DND-41 (cell line): ENCODE measurements at regions not wholly inside any gene's neighbourhood (a gene's known extent, or its start where the extent isn't known, plus 50 kb on each side); places are given as distances from the start of the nearest gene placed in this dataset.

Experiments used
- ATAC-seq: fragments of 200-7000 bp; cut with Tn5 transposase; 3 replicates; pipeline ENCODE4 v1.9.1; 2021; ENCODE audit warnings: low read depth; ENCODE audit not compliant: insufficient read depth
- DNase-seq: peaks from one replicate; pipeline ENCODE4 v3.0.0-alpha.2; 2020
- H2AFZ ChIP-seq: 2 replicates; pipeline ENCODE4 v1.6.0; 2012; ENCODE audit warnings: low read depth, low read length
- H3K27ac ChIP-seq: 2 replicates; pipeline ENCODE4 v1.5.1; 2012; ENCODE audit warnings: low read length, inconsistent platforms
- H3K27me3 ChIP-seq: fragments of 200-600 bp; sonication (generic); 2 replicates; pipeline ENCODE4 v1.6.0; 2012; ENCODE audit warnings: low read length, mild to moderate bottlenecking, inconsistent platforms; ENCODE audit not compliant: insufficient read depth, poor library complexity
- H3K36me3 ChIP-seq: 2 replicates; pipeline ENCODE4 v1.5.1; 2012; ENCODE audit warnings: low read length, inconsistent platforms; ENCODE audit not compliant: insufficient read depth
- H3K4me1 ChIP-seq: 2 replicates; pipeline ENCODE4 v1.5.1; 2012; ENCODE audit warnings: mild to moderate bottlenecking, low read length; ENCODE audit not compliant: insufficient read depth
- H3K4me2 ChIP-seq: 2 replicates; pipeline ENCODE4 v1.6.0; 2012; ENCODE audit warnings: mild to moderate bottlenecking, moderate library complexity, low read length, inconsistent platforms; ENCODE audit not compliant: insufficient read depth
- H3K4me3 ChIP-seq, 2 experiments: fragments of 200-600 bp in 1 of 2; shearing (Covaris generic) in 1 of 2; 2 replicates each; pipeline ENCODE4 v1.5.1; 2012 to 2016; ENCODE audit warnings: inconsistent platforms in 2 of 2, low read length in 2 of 2, mild to moderate bottlenecking in 2 of 2, low read depth in 1 of 2, moderate library complexity in 1 of 2
- H3K79me2 ChIP-seq: 2 replicates; pipeline ENCODE4 v1.6.0; 2012; ENCODE audit warnings: low read length, inconsistent platforms; ENCODE audit not compliant: insufficient read depth
- H3K9ac ChIP-seq: 2 replicates; pipeline ENCODE4 v1.6.0; 2012; ENCODE audit warnings: low read depth, mild to moderate bottlenecking, inconsistent platforms, low read length, moderate library complexity
- H3K9me3 ChIP-seq: 2 replicates; pipeline ENCODE4 v1.5.1; 2012; ENCODE audit warnings: low read length, moderate library complexity, mild to moderate bottlenecking, inconsistent platforms; ENCODE audit not compliant: insufficient read depth, severe bottlenecking
- H4K20me1 ChIP-seq: 2 replicates; pipeline ENCODE4 v1.6.0; 2012; ENCODE audit warnings: low read length; ENCODE audit not compliant: insufficient read depth
- CTCF ChIP-seq: IDR thresholded peaks from 2 replicates; pipeline ENCODE4 v1.5.1; 2012; ENCODE audit warnings: borderline replicate concordance, low read length, moderate library complexity, mild to moderate bottlenecking; ENCODE audit not compliant: poor library complexity, severe bottlenecking; ENCODE audit errors: extremely low read depth
- EZH2 ChIP-seq: IDR thresholded peaks from 3 replicates; pipeline ENCODE4 v1.6.1; 2012; ENCODE audit warnings: borderline replicate concordance, low read depth, mild to moderate bottlenecking, moderate library complexity, low read length, inconsistent platforms; ENCODE audit not compliant: severe bottlenecking

DNA sequence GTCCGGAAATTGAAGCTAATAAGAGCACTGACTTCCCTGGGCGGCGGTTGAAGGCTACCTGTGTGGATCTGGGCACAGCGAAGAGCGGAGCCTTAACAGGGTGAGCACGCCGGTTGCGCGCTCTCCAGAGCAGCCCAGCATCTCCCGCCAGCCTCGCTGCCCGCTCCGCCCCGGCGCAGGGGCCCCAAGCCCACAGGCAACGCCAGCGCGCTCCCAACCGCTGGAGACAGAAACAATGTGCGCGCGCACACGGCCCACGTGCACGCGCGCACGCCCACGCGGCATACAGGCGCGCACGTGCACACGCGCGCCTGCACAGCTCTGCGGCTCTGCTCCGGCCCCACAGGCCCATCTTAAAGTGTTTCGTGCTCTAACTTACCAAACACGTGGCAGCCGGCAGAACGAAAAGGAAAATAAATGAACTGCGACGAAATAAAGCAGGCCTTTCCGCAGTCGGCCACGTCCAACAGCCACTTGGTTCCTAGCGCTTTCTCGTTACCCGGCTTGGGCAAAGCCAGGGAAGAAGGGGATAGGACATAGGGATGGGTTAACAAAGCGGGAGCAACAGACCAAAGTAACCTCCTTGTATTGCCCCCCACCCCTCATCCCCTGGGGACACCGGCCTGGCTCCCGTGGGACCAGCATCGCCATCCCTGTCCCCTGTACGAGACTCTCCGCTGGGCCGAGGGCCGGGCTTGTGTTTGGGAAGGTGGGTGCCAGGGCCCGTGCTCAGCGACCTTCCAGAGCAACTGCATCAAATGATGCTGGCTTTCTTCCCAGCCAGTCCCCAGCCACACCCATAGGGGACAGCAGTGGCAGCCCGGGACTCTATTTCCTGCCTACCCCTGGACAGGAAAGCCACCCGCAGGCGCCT lies 203.7 kb downstream of the ABHD5 start:
- peaks cover 15% of the 10 kb centered on the region for H3K27me3 ChIP-seq
- DNase-seq (no peak), ATAC-seq (no peak)

DNA sequence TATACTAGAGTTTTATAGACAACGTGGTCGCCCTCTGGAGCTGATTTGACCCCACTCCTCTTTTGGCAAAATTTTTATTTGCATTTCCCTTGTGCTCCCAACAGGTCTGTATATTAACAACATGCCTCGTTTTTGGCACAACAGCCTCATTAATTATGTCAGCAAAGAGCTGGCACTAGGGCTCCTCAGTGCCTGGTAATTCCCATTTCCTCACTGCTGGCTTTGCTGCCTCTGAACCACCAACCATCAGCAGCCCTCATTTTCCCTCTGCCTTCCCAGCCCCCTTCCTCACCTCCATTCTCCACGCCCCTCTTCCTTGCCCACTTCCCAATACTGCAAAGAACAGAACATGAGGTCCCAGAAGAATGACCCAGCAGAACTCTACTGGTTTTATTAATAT lies 204.8 kb downstream of the ABHD5 start:
- ATAC-seq (no peak), DNase-seq (no peak)
- H3K36me3 ChIP-seq = no peaks in the 10 kb centered on the region
- H3K4me3 ChIP-seq = no peak overlapping the region
- H3K79me2 ChIP-seq = no peaks in the 10 kb centered on the region
- no peak overlapping the region for H3K4me2 ChIP-seq
- TF ChIP-seq CTCF (no peak), EZH2 (no peak)
- H3K27me3 ChIP-seq = peaks cover 6% of the 10 kb centered on the region
- H3K9me3 ChIP-seq = no peaks in the 10 kb centered on the region
- H3K4me1 ChIP-seq = no peaks in the 10 kb centered on the region
- H2AFZ ChIP-seq = no peak overlapping the region
- H3K9ac ChIP-seq = no peak overlapping the region
- no peaks in the 10 kb centered on the region for H4K20me1 ChIP-seq
- no peak overlapping the region for H3K27ac ChIP-seq

More for the DNA sequence above, 203.7 kb downstream of the ABHD5 start:
- Histone ChIP-seq H3K9ac (no peak overlapping the region), H3K79me2 (no peaks in the 10 kb centered on the region), H4K20me1 (no peaks in the 10 kb centered on the region), H3K9me3 (no peaks in the 10 kb centered on the region), H3K4me1 (no peaks in the 10 kb centered on the region), H2AFZ (no peak overlapping the region), H3K36me3 (no peaks in the 10 kb centered on the region), H3K4me3 (no peak overlapping the region), H3K4me2 (no peak overlapping the region), H3K27ac (no peak overlapping the region)
- no peak for TF ChIP-seq EZH2
- no peak for TF ChIP-seq CTCF

DNA sequence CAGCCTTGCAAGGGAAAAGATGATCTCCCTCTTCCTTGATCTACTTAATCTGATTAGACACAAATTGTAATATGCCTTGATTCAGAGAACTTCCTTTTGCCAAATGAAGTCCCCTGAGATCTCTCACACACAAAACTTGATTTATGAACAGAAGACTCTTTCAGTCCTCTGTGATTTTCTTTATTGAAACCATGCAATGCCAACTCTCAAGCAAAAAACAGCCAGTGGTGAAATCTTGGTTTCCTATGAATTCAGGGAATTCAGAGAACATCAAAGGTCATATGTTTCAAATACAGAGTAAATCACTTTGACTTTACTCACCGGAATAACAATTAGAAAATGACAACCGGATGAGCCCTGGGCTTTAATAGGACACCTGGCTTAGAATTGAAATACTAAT lies 211.7 kb downstream of the ABHD5 start:
- no peak for DNase-seq
- H4K20me1 ChIP-seq = no peaks in the 10 kb centered on the region

More for the DNA sequence above, 211.7 kb downstream of the ABHD5 start:
- Histone ChIP-seq H3K4me2 (no peak overlapping the region), H3K4me1 (no peaks in the 10 kb centered on the region), H2AFZ (no peak overlapping the region), H3K9me3 (no peaks in the 10 kb centered on the region), H3K9ac (no peak overlapping the region), H3K36me3 (no peaks in the 10 kb centered on the region), H3K27ac (no peak overlapping the region), H3K4me3 (no peak overlapping the region), H3K79me2 (no peaks in the 10 kb centered on the region), H3K27me3 (peaks cover 3% of the 10 kb centered on the region)
- ATAC-seq = no peak
- TF ChIP-seq EZH2 (no peak), CTCF (no peak)
